IMR-90 (cell line): ENCODE measurements at regions not wholly inside any gene's neighbourhood (a gene's known extent, or its start where the extent isn't known, plus 50 kb on each side); places are given as distances from the start of the nearest gene placed in this dataset.

Source experiments
- ATAC-seq: fragments of 200-7000 bp; cut with Tn5 transposase; 2 replicates; pipeline ENCODE4 v1.9.1; 2020; ENCODE audit warnings: low read depth, mild to moderate bottlenecking, moderate library complexity
- BruUV-seq: library from RNA; stranded (reverse); fragments of 400-500 nt; replicated peaks from 2 replicates; lab custom pipeline; 2021; lab: Mats Ljungman, UMichigan
- CTCF ChIA-PET: fragments of 300-600 bp; formaldehyde crosslinking; extraction: SDS; loops from one replicate; lab custom pipeline; 2021; ENCODE audit warnings: antibody characterized with exemption; lab: Yijun Ruan, JAX
- POLR2A ChIA-PET: fragments of 300-600 bp; sonication (Branson Sonifier 250); formaldehyde crosslinking; loops from one replicate; lab custom pipeline; 2022; ENCODE audit warnings: antibody characterized with exemption; ENCODE audit not compliant: unreplicated experiment; lab: Charles Lee
- DNase-seq: peaks from one replicate; pipeline ENCODE4 v3.0.0; 2013
- H2AFZ ChIP-seq: replicated peaks from 2 replicates; pipeline ENCODE3; 2013; ENCODE audit warnings: low read length, mild to moderate bottlenecking; ENCODE audit not compliant: poor library complexity
- H2AK5ac ChIP-seq: 2 replicates; pipeline ENCODE4 v1.6.1; 2013; ENCODE audit warnings: low read depth, low read length, inconsistent platforms
- H2AK9ac ChIP-seq: replicated peaks from 2 replicates; pipeline ENCODE3; 2013; ENCODE audit warnings: mild to moderate bottlenecking, low read depth, low read length, moderate library complexity; ENCODE audit not compliant: poor library complexity
- H2BK120ac ChIP-seq: 2 replicates; pipeline ENCODE4 v1.6.1; 2013; ENCODE audit warnings: low read depth, low read length, inconsistent platforms
- H2BK15ac ChIP-seq: 3 replicates; pipeline ENCODE4 v1.6.1; 2013; ENCODE audit warnings: low read depth, low read length, inconsistent platforms
- H2BK20ac ChIP-seq: 2 replicates; pipeline ENCODE4 v1.6.1; 2013; ENCODE audit warnings: low read depth, mild to moderate bottlenecking, inconsistent platforms, low read length, moderate library complexity
- H2BK5ac ChIP-seq: 2 replicates; pipeline ENCODE4 v1.6.1; 2013; ENCODE audit warnings: mild to moderate bottlenecking, low read depth, low read length, inconsistent platforms; ENCODE audit not compliant: poor library complexity, severe bottlenecking
- H3K14ac ChIP-seq: replicated peaks from 2 replicates; pipeline ENCODE4 v1.6.1; 2013; ENCODE audit warnings: low read depth, low read length, inconsistent platforms
- H3K18ac ChIP-seq: 2 replicates; pipeline ENCODE4 v1.6.1; 2013; ENCODE audit warnings: low read depth, low read length, control low read depth
- H3K23ac ChIP-seq: 2 replicates; pipeline ENCODE4 v1.6.1; 2013; ENCODE audit warnings: low read depth, low read length, inconsistent platforms
- H3K27ac ChIP-seq: 2 replicates; pipeline ENCODE4 v1.5.1; 2013; ENCODE audit warnings: mild to moderate bottlenecking, control low read depth, low read length; ENCODE audit not compliant: insufficient read depth
- H3K27me3 ChIP-seq: 2 replicates; pipeline ENCODE4 v1.6.1; 2013; ENCODE audit warnings: low read length; ENCODE audit not compliant: control insufficient read depth, insufficient read depth
- H3K36me3 ChIP-seq: 2 replicates; pipeline ENCODE4 v1.6.1; 2013; ENCODE audit warnings: low read length, mixed read lengths; ENCODE audit not compliant: control insufficient read depth, insufficient read depth
- H3K4ac ChIP-seq: 2 replicates; pipeline ENCODE4 v1.6.1; 2013; ENCODE audit warnings: low read depth, low read length, inconsistent platforms
- H3K4me1 ChIP-seq: 2 replicates; pipeline ENCODE4 v1.6.1; 2013; ENCODE audit warnings: low read length, mixed read lengths; ENCODE audit not compliant: control insufficient read depth, insufficient read depth
- H3K4me2 ChIP-seq: 2 replicates; pipeline ENCODE4 v1.6.1; 2013; ENCODE audit warnings: low read depth, mild to moderate bottlenecking, control low read depth, low read length, moderate library complexity
- H3K4me3 ChIP-seq: 2 replicates; pipeline ENCODE4 v1.5.1; 2013; ENCODE audit warnings: low read depth, mild to moderate bottlenecking, control low read depth, low read length, moderate library complexity; ENCODE audit not compliant: insufficient read depth
- H3K56ac ChIP-seq: 2 replicates; pipeline ENCODE4 v1.6.1; 2013; ENCODE audit warnings: low read length, inconsistent platforms; ENCODE audit not compliant: insufficient read depth; ENCODE audit errors: extremely low read depth
- H3K79me1 ChIP-seq, 2 experiments: 2 replicates each; pipeline ENCODE4 v1.6.1; 2013; ENCODE audit warnings: low read length in 2 of 2, inconsistent platforms in 1 of 2, low read depth in 1 of 2
- H3K9ac ChIP-seq: 2 replicates; pipeline ENCODE4 v1.6.1; 2013; ENCODE audit warnings: low read depth, low read length, control low read depth
- H3K9me1 ChIP-seq: 2 replicates; pipeline ENCODE4 v1.6.1; 2013; ENCODE audit warnings: low read length, inconsistent platforms; ENCODE audit not compliant: insufficient read depth
- H3K9me3 ChIP-seq: 2 replicates; pipeline ENCODE4 v1.6.1; 2013; ENCODE audit warnings: low read length; ENCODE audit not compliant: control insufficient read depth, insufficient read depth
- H4K20me1 ChIP-seq: 2 replicates; pipeline ENCODE4 v1.6.1; 2013; ENCODE audit warnings: low read length, inconsistent platforms; ENCODE audit not compliant: insufficient read depth
- H4K5ac ChIP-seq: 2 replicates; pipeline ENCODE4 v1.6.1; 2013; ENCODE audit warnings: mild to moderate bottlenecking, low read depth, low read length, control low read depth
- H4K8ac ChIP-seq, 2 experiments: 2 replicates each; pipeline ENCODE4 v1.6.1; 2013; ENCODE audit warnings: low read depth in 2 of 2, low read length in 2 of 2, control low read depth in 1 of 2, inconsistent platforms in 1 of 2
- H4K91ac ChIP-seq: 2 replicates; pipeline ENCODE4 v1.6.1; 2013; ENCODE audit warnings: low read depth, low read length, inconsistent platforms; ENCODE audit not compliant: insufficient read depth
- BHLHE40 ChIP-seq: fragments of 150-350 bp; IDR thresholded peaks from 2 replicates; pipeline ENCODE4 v1.6.1; 2016; ENCODE audit warnings: mild to moderate bottlenecking, low read depth, low read length
- CEBPB ChIP-seq: IDR thresholded peaks from 2 replicates; pipeline ENCODE4 v1.6.1; 2012; ENCODE audit warnings: low read depth, low read length, improper control_type of control experiment
- CHD1 ChIP-seq: IDR thresholded peaks from 2 replicates; pipeline ENCODE4 v1.6.1; 2012; ENCODE audit warnings: low read depth, low read length, improper control_type of control experiment
- FOS ChIP-seq: fragments of 150-350 bp; IDR thresholded peaks from 2 replicates; pipeline ENCODE4 v1.6.1; 2016; ENCODE audit warnings: low read depth, low read length
- MXI1 ChIP-seq: IDR thresholded peaks from 2 replicates; pipeline ENCODE4 v1.6.1; 2012; ENCODE audit warnings: low read depth, mild to moderate bottlenecking, low read length, moderate library complexity, borderline replicate concordance
- NFE2L2 ChIP-seq: fragments of 150-350 bp; IDR thresholded peaks from 2 replicates; pipeline ENCODE4 v1.6.1; 2016; ENCODE audit warnings: low read depth, mild to moderate bottlenecking, low read length
- POLR2A ChIP-seq: IDR thresholded peaks from 2 replicates; pipeline ENCODE4 v1.6.1; 2012; ENCODE audit warnings: mild to moderate bottlenecking, low read depth, low read length
- RAD21 ChIP-seq: IDR thresholded peaks from 2 replicates; pipeline ENCODE4 v1.6.1; 2012; ENCODE audit warnings: low read length, improper control_type of control experiment
- RCOR1 ChIP-seq: IDR thresholded peaks from 2 replicates; pipeline ENCODE4 v1.6.1; 2012; ENCODE audit warnings: mild to moderate bottlenecking, low read length, improper control_type of control experiment; ENCODE audit not compliant: insufficient replicate concordance
- RFX5 ChIP-seq: IDR thresholded peaks from 2 replicates; pipeline ENCODE4 v1.8.0; 2012; ENCODE audit warnings: low read depth, mild to moderate bottlenecking, low read length, moderate library complexity
- SMC3 ChIP-seq: fragments of 150-350 bp; IDR thresholded peaks from 2 replicates; pipeline ENCODE4 v1.6.1; 2016; ENCODE audit warnings: low read depth, mild to moderate bottlenecking, antibody characterized with exemption, low read length, moderate library complexity
- WGBS, 2 experiments: methylation state at CpG; one replicate each; pipeline versions ENCODE4 v1.1.5 to v1.1.7; 2013; ENCODE audit warnings: missing lambda C conversion rate in 2 of 2; ENCODE audit not compliant: insufficient read length in 1 of 2; ENCODE audit errors: extremely low coverage in 2 of 2; 5-methylcytosine and 5-hydroxymethylcytosine counted together
- dilution Hi-C: fragments of 300-500 bp; cut with HindIII; formaldehyde crosslinking; loops from one replicate; pipeline ENCODE4 v1.14.3; 2018; ENCODE audit warnings: low sequenced_read_pairs; ENCODE audit not compliant: unreplicated experiment
- in situ Hi-C: fragments of 300-500 bp; cut with MboI; formaldehyde crosslinking; loops from 3 replicates; pipeline ENCODE4 v1.14.3; 2019; ENCODE audit warnings: low sequenced_read_pairs, inconsistent platforms, mixed read lengths
- intact Hi-C: fragments of 100-400 bp; cut with micrococcal nuclease; formaldehyde crosslinking; loops from 2 replicates; pipeline ENCODE4 v1.10.0; 2022
- TF ChIP-seq, protein P1 (sequence below): fragments of 150-350 bp; IDR thresholded peaks from 2 replicates; pipeline ENCODE4 v1.6.1; 2016; ENCODE audit warnings: low read depth, mild to moderate bottlenecking, low read length, moderate library complexity, borderline replicate concordance
- TF ChIP-seq, protein P2 (sequence below): conservative IDR thresholded peaks from 2 replicates; pipeline ENCODE4 v1.5.1; 2012; ENCODE audit warnings: mild to moderate bottlenecking, low read depth, low read length, improper control_type of control experiment
- TF ChIP-seq, protein P3 (sequence below): fragments of 150-350 bp; IDR thresholded peaks from 2 replicates; pipeline ENCODE4 v1.6.1; 2017; ENCODE audit warnings: mild to moderate bottlenecking, antibody characterized with exemption, low read length, low read depth

DNA sequence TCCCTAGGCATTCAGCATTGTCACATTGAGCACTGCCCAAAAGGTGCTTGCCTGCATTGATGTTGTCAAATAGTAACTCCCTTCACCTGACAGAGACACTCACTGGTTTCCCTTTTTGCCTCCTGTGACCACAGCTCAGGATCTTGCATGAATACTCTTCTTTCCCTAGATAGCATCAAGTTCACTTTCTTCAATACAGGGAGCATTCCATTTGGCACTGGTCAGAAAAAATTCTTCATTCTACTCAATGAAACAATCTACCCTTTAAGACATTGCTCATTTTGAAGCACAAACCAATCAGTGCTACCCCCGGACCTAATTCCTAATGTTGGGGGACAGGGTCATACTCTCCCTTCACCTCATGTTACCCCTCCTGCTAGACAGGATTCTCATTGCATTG is 319.0 kb upstream of the SNX7 start:
- H4K8ac ChIP-seq, result no peak overlapping the region
- H3K36me3 ChIP-seq, result no peaks in the 10 kb centered on the region
- peak overlapping the region; percentile 76 for H2AFZ ChIP-seq
- H3K4me3 ChIP-seq, result no peak overlapping the region
- H4K5ac ChIP-seq, result no peak overlapping the region
- peak overlapping the region; percentile 49; the same call in 1 of the 2 replicates for H2AK5ac ChIP-seq
- H2BK5ac ChIP-seq, result no peak overlapping the region
- no peak overlapping the region for H3K4ac ChIP-seq
- H2AK9ac ChIP-seq, result no peak overlapping the region
- ChIA-PET CTCF (no interaction called here), POLR2A (interaction anchor here (0.6 kb wide), 1 partner anchor 703 kb away, joined by 15 read pairs; no protein-coding TSS in a partner anchor)
- WGBS, 2 experiments, result 80% methylated on average over 1 of the region's 1 CpG; no CpG with 5 or more reads in 1 of the 2 experiments
- peak overlapping the region; percentile 32; the same call in 1 of the 2 replicates for H2BK120ac ChIP-seq
- BruUV-seq, result no TSS peak
- DNase-seq, result peak; percentile 59
- in situ Hi-C loops (no loop called here), dilution Hi-C loops (no loop called here), intact Hi-C loops (no loop called here)
- no peak overlapping the region for H4K91ac ChIP-seq
- H3K14ac ChIP-seq, result 0 out of 2 replicates have a peak overlapping the region, but pooled peaks have one; percentile 68
- no peak overlapping the region for H3K23ac ChIP-seq
- H3K27ac ChIP-seq, result no peak overlapping the region
- H3K9me1 ChIP-seq, result peaks cover 5% of the 10 kb centered on the region
- H3K79me1 ChIP-seq, result no peaks in the 10 kb centered on the region
- H2BK20ac ChIP-seq, result peak overlapping the region; percentile 14; the same call in 1 of the 2 replicates
- no peaks in the 10 kb centered on the region for H3K9me3 ChIP-seq
- peak; percentile 79 for ATAC-seq
- H4K20me1 ChIP-seq, result no peaks in the 10 kb centered on the region
- TF ChIP-seq CEBPB, result no peak
- TF ChIP-seq, protein P1, sequence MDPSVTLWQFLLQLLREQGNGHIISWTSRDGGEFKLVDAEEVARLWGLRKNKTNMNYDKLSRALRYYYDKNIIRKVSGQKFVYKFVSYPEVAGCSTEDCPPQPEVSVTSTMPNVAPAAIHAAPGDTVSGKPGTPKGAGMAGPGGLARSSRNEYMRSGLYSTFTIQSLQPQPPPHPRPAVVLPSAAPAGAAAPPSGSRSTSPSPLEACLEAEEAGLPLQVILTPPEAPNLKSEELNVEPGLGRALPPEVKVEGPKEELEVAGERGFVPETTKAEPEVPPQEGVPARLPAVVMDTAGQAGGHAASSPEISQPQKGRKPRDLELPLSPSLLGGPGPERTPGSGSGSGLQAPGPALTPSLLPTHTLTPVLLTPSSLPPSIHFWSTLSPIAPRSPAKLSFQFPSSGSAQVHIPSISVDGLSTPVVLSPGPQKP, result no peak
- TF ChIP-seq RAD21, result no peak
- no peak for TF ChIP-seq RFX5
- no peak for TF ChIP-seq BHLHE40
- TF ChIP-seq, protein P2, sequence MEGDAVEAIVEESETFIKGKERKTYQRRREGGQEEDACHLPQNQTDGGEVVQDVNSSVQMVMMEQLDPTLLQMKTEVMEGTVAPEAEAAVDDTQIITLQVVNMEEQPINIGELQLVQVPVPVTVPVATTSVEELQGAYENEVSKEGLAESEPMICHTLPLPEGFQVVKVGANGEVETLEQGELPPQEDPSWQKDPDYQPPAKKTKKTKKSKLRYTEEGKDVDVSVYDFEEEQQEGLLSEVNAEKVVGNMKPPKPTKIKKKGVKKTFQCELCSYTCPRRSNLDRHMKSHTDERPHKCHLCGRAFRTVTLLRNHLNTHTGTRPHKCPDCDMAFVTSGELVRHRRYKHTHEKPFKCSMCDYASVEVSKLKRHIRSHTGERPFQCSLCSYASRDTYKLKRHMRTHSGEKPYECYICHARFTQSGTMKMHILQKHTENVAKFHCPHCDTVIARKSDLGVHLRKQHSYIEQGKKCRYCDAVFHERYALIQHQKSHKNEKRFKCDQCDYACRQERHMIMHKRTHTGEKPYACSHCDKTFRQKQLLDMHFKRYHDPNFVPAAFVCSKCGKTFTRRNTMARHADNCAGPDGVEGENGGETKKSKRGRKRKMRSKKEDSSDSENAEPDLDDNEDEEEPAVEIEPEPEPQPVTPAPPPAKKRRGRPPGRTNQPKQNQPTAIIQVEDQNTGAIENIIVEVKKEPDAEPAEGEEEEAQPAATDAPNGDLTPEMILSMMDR, result no peak
- no peak for TF ChIP-seq POLR2A
- TF ChIP-seq, protein P3, sequence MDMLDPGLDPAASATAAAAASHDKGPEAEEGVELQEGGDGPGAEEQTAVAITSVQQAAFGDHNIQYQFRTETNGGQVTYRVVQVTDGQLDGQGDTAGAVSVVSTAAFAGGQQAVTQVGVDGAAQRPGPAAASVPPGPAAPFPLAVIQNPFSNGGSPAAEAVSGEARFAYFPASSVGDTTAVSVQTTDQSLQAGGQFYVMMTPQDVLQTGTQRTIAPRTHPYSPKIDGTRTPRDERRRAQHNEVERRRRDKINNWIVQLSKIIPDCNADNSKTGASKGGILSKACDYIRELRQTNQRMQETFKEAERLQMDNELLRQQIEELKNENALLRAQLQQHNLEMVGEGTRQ, result no peak
- no peak for TF ChIP-seq FOS
- no peak for TF ChIP-seq SMC3
- TF ChIP-seq MXI1, result no peak
- no peak for TF ChIP-seq CHD1
- TF ChIP-seq NFE2L2, result no peak
- TF ChIP-seq RCOR1, result no peak
- H3K4me1 ChIP-seq, result no peaks in the 10 kb centered on the region; the same call in 1 of the 2 replicates
- no peak overlapping the region for H3K18ac ChIP-seq
- no peaks in the 10 kb centered on the region for H3K27me3 ChIP-seq
- H2BK15ac ChIP-seq, result no peak overlapping the region
- no peak overlapping the region for H3K9ac ChIP-seq
- no peak overlapping the region for H3K56ac ChIP-seq
- no peak overlapping the region for H3K4me2 ChIP-seq
